ENCODE measurements at regions not wholly inside any gene's neighbourhood (a gene's known extent, or its start where the extent isn't known, plus 50 kb on each side); places are given as distances from the start of the nearest gene placed in this dataset.

DNA sequence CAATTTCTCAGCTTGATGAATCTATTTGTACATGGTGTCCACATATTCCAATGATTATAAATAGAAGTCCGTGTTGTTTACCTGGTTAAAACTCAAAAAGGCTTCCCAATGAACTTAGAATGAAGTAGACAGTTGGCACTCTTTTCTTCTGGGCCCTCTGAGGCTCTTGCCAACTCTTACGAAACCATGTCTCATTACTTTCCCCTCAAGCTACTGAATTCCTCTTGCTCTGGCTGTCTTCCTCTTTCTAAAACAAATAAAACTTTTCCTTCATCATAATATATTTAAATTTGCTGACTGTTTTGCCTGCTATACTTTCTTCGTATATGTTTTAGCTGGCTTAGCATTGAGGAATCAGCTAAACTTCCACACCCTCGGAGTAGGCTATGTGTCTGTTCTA, 139.7 kb downstream of the SLITRK6 start:
- no peaks in the 10 kb centered on the region for H3K27me3 Mint-ChIP-seq
- H3K36me3 Mint-ChIP-seq, result no peaks in the 10 kb centered on the region
- intact Hi-C loops (cut with micrococcal nuclease), result no loop called here
- H3K27ac Mint-ChIP-seq, result no peak overlapping the region
- no peak for DNase-seq
- ChIA-PET CTCF (no interaction called here), POLR2A (no interaction called here)
- peaks cover 7% of the 10 kb centered on the region for H3K9me3 Mint-ChIP-seq
- H3K4me1 Mint-ChIP-seq (ENCODE audit: low read depth), result no peaks in the 10 kb centered on the region
- no peak overlapping the region for H3K4me3 Mint-ChIP-seq

DNA sequence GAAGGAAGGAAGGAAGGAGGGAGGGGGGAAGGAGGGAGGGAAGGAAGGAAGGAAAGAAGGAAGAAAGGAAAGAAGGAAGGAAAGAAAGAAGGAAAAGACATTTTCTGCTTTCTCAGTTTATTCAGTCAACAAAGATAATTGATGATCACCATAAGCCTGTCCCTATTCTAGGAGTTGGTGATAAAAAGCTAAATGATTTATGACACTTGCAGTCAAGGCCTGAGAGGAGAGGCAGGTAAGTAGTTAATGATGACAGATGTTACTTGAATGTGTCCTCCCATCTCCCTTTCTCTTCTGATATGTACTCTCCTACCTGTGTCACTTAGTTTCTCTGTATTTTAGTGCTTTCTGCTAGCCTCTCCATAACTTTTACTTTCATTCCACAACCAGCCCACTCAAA, 141.3 kb downstream of the SLITRK6 start:
- H3K27me3 Mint-ChIP-seq, result no peaks in the 10 kb centered on the region
- no peaks in the 10 kb centered on the region for H3K4me1 Mint-ChIP-seq (ENCODE audit: low read depth)
- H3K9me3 Mint-ChIP-seq, result peaks cover 6% of the 10 kb centered on the region
- POLR2A ChIA-PET, result no interaction called here
- no peak for DNase-seq
- intact Hi-C loops (cut with micrococcal nuclease), result no loop called here
- no peaks in the 10 kb centered on the region for H3K36me3 Mint-ChIP-seq
- H3K27ac Mint-ChIP-seq, result no peak overlapping the region
- CTCF ChIA-PET, result no interaction called here
- H3K4me3 Mint-ChIP-seq, result no peak overlapping the region

- H3K27ac Mint-ChIP-seq, result no peak overlapping the region
- no peaks in the 10 kb centered on the region for H3K36me3 Mint-ChIP-seq
- intact Hi-C loops (cut with micrococcal nuclease), result no loop called here
- H3K9me3 Mint-ChIP-seq, result peaks cover 5% of the 10 kb centered on the region
- no peaks in the 10 kb centered on the region for H3K27me3 Mint-ChIP-seq
- no peak overlapping the region for H3K4me3 Mint-ChIP-seq
- no peaks in the 10 kb centered on the region for H3K4me1 Mint-ChIP-seq (ENCODE audit: low read depth)
- no peak for DNase-seq
- ChIA-PET POLR2A (no interaction called here), CTCF (no interaction called here)
These were observed 144.2 kb downstream of the SLITRK6 start for GRCh38 chr13:85655040-85655439.

- no peaks in the 10 kb centered on the region for H3K36me3 Mint-ChIP-seq
- ChIA-PET CTCF (no interaction called here), POLR2A (no interaction called here)
- no peak overlapping the region for H3K27ac Mint-ChIP-seq
- H3K4me1 Mint-ChIP-seq (ENCODE audit: low read depth), result no peaks in the 10 kb centered on the region
- intact Hi-C loops (cut with micrococcal nuclease), result no loop called here
- DNase-seq, result no peak
- no peaks in the 10 kb centered on the region for H3K27me3 Mint-ChIP-seq
- H3K4me3 Mint-ChIP-seq, result no peak overlapping the region
- H3K9me3 Mint-ChIP-seq, result peaks cover 5% of the 10 kb centered on the region
These were observed 145.0 kb downstream of the SLITRK6 start for GRCh38 chr13:85654227-85654626.

- H3K4me1 Mint-ChIP-seq (ENCODE audit: low read depth), result no peaks in the 10 kb centered on the region
- ChIA-PET POLR2A (no interaction called here), CTCF (no interaction called here)
- H3K36me3 Mint-ChIP-seq, result no peaks in the 10 kb centered on the region
- intact Hi-C loops (cut with micrococcal nuclease), result no loop called here
- H3K9me3 Mint-ChIP-seq, result peaks cover 5% of the 10 kb centered on the region
- H3K4me3 Mint-ChIP-seq, result no peak overlapping the region
- no peaks in the 10 kb centered on the region for H3K27me3 Mint-ChIP-seq
- DNase-seq, result no peak
- no peak overlapping the region for H3K27ac Mint-ChIP-seq
These were observed 145.5 kb downstream of the SLITRK6 start for GRCh38 chr13:85653681-85654080.

- no peaks in the 10 kb centered on the region for H3K36me3 Mint-ChIP-seq
- H3K9me3 Mint-ChIP-seq, result peaks cover 5% of the 10 kb centered on the region
- no peak overlapping the region for H3K27ac Mint-ChIP-seq
- ChIA-PET POLR2A (no interaction called here), CTCF (no interaction called here)
- intact Hi-C loops (cut with micrococcal nuclease), result no loop called here
- no peak for DNase-seq
- H3K4me1 Mint-ChIP-seq (ENCODE audit: low read depth), result no peaks in the 10 kb centered on the region
- H3K27me3 Mint-ChIP-seq, result no peaks in the 10 kb centered on the region
- no peak overlapping the region for H3K4me3 Mint-ChIP-seq
These were observed 146.7 kb downstream of the SLITRK6 start for GRCh38 chr13:85652491-85652890.

GRCh38 chr13:85651440-85651839, 147.8 kb downstream of the SLITRK6 start:
- ChIA-PET CTCF (no interaction called here), POLR2A (no interaction called here)
- H3K9me3 Mint-ChIP-seq, result peaks cover 5% of the 10 kb centered on the region
- H3K36me3 Mint-ChIP-seq, result no peaks in the 10 kb centered on the region
- H3K4me1 Mint-ChIP-seq (ENCODE audit: low read depth), result no peaks in the 10 kb centered on the region
- DNase-seq, result no peak
- intact Hi-C loops (cut with micrococcal nuclease), result no loop called here
- H3K27ac Mint-ChIP-seq, result no peak overlapping the region
- H3K4me3 Mint-ChIP-seq, result no peak overlapping the region
- no peaks in the 10 kb centered on the region for H3K27me3 Mint-ChIP-seq

- no peak overlapping the region for H3K27ac Mint-ChIP-seq
- intact Hi-C loops (cut with micrococcal nuclease), result no loop called here
- CTCF ChIA-PET, result no interaction called here
These were observed 148.6 kb downstream of the SLITRK6 start for GRCh38 chr13:85650613-85651012.

DNA sequence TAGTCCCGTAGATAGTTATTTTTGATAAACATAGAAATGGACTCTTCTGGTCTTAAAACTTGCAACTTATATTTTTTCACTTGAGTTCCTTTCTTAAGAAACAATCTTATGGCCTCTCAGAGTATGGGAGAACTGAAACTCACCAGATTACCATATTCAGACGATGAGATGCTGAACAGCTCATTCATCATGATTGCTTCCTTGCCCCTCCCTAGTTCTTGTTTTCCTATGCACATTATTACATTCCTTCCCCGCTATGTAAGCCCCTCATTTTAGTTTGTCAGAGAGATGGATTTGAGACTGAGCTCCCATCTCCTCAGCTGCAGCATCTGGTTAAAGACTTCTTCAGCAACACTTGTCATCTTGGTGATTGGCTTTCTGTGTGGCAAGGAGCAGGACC, 158.5 kb downstream of the SLITRK6 start:
- CTCF ChIA-PET, result no interaction called here
- no peaks in the 10 kb centered on the region for H3K27me3 Mint-ChIP-seq
- intact Hi-C loops (cut with micrococcal nuclease), result no loop called here
- H3K27ac Mint-ChIP-seq, result no peak overlapping the region
- DNase-seq, result no peak
- no peaks in the 10 kb centered on the region for H3K36me3 Mint-ChIP-seq
- H3K9me3 Mint-ChIP-seq, result peaks cover 10% of the 10 kb centered on the region
- no peak overlapping the region for H3K4me3 Mint-ChIP-seq
- POLR2A ChIA-PET, result no interaction called here
- H3K4me1 Mint-ChIP-seq (ENCODE audit: low read depth), result no peaks in the 10 kb centered on the region

More at GRCh38 chr13:85650613-85651012, 148.6 kb downstream of the SLITRK6 start:
- Mint-ChIP-seq H3K9me3 (peaks cover 5% of the 10 kb centered on the region), H3K4me1 (ENCODE audit: low read depth) (no peaks in the 10 kb centered on the region), H3K4me3 (no peak overlapping the region), H3K36me3 (no peaks in the 10 kb centered on the region), H3K27me3 (no peaks in the 10 kb centered on the region)
- DNase-seq, result no peak
- POLR2A ChIA-PET, result no interaction called here

- Mint-ChIP-seq H3K36me3 (no peaks in the 10 kb centered on the region), H3K4me3 (no peak overlapping the region), H3K9me3 (peaks cover 6% of the 10 kb centered on the region), H3K27me3 (no peaks in the 10 kb centered on the region), H3K27ac (no peak overlapping the region), H3K4me1 (ENCODE audit: low read depth) (no peaks in the 10 kb centered on the region)
- POLR2A ChIA-PET, result no interaction called here
- intact Hi-C loops (cut with micrococcal nuclease), result no loop called here
- CTCF ChIA-PET, result no interaction called here
- no peak for DNase-seq
These were observed 160.3 kb downstream of the SLITRK6 start for GRCh38 chr13:85638815-85639393.

DNA sequence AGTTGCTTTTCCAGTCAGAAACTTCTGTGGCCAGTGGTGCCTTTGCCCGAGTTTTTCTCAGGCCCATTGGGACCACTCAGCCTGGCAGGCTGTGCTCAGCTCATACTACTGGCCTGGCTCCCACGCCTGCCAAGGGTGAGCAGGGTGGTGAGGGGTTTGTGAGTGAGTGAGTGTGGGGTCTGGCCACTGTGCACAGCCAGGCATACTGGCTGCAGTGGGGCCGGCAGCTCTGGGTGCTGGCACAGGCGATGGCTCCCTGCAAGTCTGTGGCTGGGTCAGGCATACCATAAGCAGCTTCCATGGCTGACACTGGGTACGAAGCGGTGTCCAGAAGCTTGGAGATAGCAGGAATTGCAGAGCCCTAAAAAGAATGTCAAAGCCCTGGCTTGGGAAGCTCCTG, 161.0 kb downstream of the SLITRK6 start:
- POLR2A ChIA-PET, result no interaction called here
- Mint-ChIP-seq H3K27ac (no peak overlapping the region), H3K4me3 (no peak overlapping the region), H3K9me3 (peaks cover 6% of the 10 kb centered on the region), H3K36me3 (no peaks in the 10 kb centered on the region), H3K27me3 (no peaks in the 10 kb centered on the region), H3K4me1 (ENCODE audit: low read depth) (no peaks in the 10 kb centered on the region)
- no peak for DNase-seq
- intact Hi-C loops (cut with micrococcal nuclease), result no loop called here
- CTCF ChIA-PET, result no interaction called here

DNA sequence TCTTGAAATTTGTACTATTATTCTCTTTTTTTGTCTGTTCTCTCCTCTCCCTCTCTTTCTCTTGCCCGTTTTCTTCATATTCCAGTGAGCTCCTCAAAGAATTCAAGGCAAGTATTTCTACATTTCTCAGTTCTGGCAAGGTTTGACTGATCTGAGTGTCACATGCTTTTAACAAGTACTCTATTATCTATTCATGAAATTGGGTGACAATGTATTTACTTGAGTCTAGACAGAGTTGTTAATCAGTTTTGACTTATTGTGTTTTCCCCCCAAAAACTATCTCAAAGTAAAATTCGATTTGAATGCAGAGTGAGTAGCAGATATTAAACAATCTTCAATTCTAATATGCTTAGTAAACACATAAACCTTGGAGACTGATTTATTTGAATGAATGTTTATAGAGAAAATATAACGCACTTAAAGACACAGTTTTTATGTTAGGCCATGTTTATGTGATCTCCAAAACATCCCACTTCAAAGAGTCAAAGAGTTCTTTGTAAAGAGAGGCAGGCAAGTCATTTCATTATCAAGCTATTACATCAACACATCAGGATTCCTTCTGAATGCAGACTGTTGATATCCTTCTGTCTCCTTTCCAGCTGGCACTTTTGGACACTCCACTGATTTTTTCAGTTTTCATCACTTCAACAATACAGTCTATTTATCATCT, 166.6 kb downstream of the SLITRK6 start:
- H3K27me3 Mint-ChIP-seq, result no peaks in the 10 kb centered on the region
- H3K36me3 Mint-ChIP-seq, result no peaks in the 10 kb centered on the region
- CTCF ChIA-PET, result no interaction called here

DNA sequence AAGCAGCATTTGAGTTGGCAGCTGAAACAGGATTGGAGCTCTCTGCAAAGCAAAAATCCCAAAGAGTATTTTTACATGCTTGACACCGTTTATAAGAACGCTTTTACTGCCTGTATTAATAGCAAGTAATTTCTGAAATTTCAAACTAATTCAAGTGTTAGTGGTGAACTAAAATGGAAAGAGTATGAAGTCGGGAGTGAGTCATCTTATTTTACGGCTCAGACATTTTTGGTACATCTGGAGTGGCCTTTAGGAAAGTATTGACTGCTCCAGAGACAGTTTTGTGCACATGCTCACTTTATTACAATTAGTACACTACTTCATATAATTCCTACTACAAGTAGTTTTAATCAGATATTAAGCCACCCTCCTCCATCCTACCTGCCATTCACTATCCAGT, 167.4 kb downstream of the SLITRK6 start:
- H3K4me3 Mint-ChIP-seq, result no peak overlapping the region
- ChIA-PET POLR2A (no interaction called here), CTCF (no interaction called here)
- no peaks in the 10 kb centered on the region for H3K27me3 Mint-ChIP-seq
- H3K36me3 Mint-ChIP-seq, result no peaks in the 10 kb centered on the region
- H3K4me1 Mint-ChIP-seq (ENCODE audit: low read depth), result no peaks in the 10 kb centered on the region
- no peak for DNase-seq
- H3K9me3 Mint-ChIP-seq, result no peaks in the 10 kb centered on the region
- H3K27ac Mint-ChIP-seq, result no peak overlapping the region
- intact Hi-C loops (cut with micrococcal nuclease), result no loop called here

More for the DNA sequence above, 166.6 kb downstream of the SLITRK6 start:
- H3K27ac Mint-ChIP-seq, result no peak overlapping the region
- intact Hi-C loops (cut with micrococcal nuclease), result no loop called here
- POLR2A ChIA-PET, result no interaction called here
- H3K4me3 Mint-ChIP-seq, result no peak overlapping the region
- H3K4me1 Mint-ChIP-seq (ENCODE audit: low read depth), result no peaks in the 10 kb centered on the region
- no peak for DNase-seq
- no peaks in the 10 kb centered on the region for H3K9me3 Mint-ChIP-seq
